NCI-H446 (cell line): ENCODE measurements at regions not wholly inside any gene's neighbourhood (a gene's known extent, or its start where the extent isn't known, plus 50 kb on each side); places are given as distances from the start of the nearest gene placed in this dataset.

Experiments used
- DNase-seq, 2 experiments: peaks; one replicate each; lab custom pipeline; 2025; lab: John Stamatoyannopoulos, UW

- DNase-seq: no peak
These were observed 101.8 kb upstream of the LIPC start for GRCh38 chr15:58329781-58330671.

GRCh38 chr15:58330741-58331559 is 100.8 kb upstream of the LIPC start:
- DNase-seq: no peak

GRCh38 chr15:58331560-58331912 is 100.3 kb upstream of the LIPC start:
- no peak for DNase-seq

GRCh38 chr15:58331913-58332675 is 99.7 kb upstream of the LIPC start:
- DNase-seq: peak; percentile 92 to 94

GRCh38 chr15:58332676-58333400 is 99.0 kb upstream of the LIPC start:
- no peak for DNase-seq

GRCh38 chr15:58334803-58335202 is 97.0 kb upstream of the LIPC start:
- DNase-seq: no peak

- no peak for DNase-seq
These were observed 95.6 kb upstream of the LIPC start for GRCh38 chr15:58336161-58336560.

GRCh38 chr15:58340176-58340575 is 91.6 kb upstream of the LIPC start:
- peak in 1 of 2 experiments; percentile 8 for DNase-seq

GRCh38 chr15:58342508-58342907 is 89.3 kb upstream of the LIPC start:
- no peak for DNase-seq

GRCh38 chr15:58344213-58345070 is 87.3 kb upstream of the LIPC start:
- DNase-seq: no peak

GRCh38 chr15:58346361-58346760 is 85.4 kb upstream of the LIPC start:
- peak in 1 of 2 experiments; percentile 18 for DNase-seq

GRCh38 chr15:58348095-58348812 is 83.5 kb upstream of the LIPC start:
- DNase-seq: peak in 1 of 2 experiments; percentile 17

GRCh38 chr15:58352026-58352929 is 79.5 kb upstream of the LIPC start:
- no peak for DNase-seq

- no peak for DNase-seq
These were observed 76.3 kb upstream of the LIPC start for GRCh38 chr15:58355382-58355971.

- DNase-seq: no peak
These were observed 75.8 kb upstream of the LIPC start for GRCh38 chr15:58355973-58356372.

- no peak for DNase-seq
These were observed 74.0 kb upstream of the LIPC start for GRCh38 chr15:58357529-58358476.

- no peak for DNase-seq
These were observed 71.2 kb upstream of the LIPC start for GRCh38 chr15:58360421-58361090.
